ENCODE measurements at regions not wholly inside any gene's neighbourhood (a gene's known extent, or its start where the extent isn't known, plus 50 kb on each side); places are given as distances from the start of the nearest gene placed in this dataset.

DNA sequence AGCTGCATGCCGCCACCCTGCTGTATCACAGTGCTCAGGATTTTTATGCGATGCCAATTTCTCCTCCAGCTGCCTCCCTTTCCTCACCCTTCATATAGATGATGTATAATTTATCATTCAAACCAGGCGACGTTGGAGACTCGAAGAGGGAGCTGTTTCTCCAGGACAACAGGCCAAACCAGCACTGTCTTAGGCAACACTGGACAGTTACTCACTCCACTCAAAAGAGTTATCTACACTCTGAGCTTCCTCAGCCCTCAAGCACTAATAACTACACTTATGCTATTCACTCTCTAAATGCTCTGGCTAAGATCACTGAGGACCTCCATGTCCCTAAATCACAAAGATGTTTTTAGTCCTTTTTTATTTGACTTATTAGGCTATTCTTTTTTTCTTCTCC is 87.3 kb upstream of the RFC3 start:
- TF ChIP-seq, protein P1, sequence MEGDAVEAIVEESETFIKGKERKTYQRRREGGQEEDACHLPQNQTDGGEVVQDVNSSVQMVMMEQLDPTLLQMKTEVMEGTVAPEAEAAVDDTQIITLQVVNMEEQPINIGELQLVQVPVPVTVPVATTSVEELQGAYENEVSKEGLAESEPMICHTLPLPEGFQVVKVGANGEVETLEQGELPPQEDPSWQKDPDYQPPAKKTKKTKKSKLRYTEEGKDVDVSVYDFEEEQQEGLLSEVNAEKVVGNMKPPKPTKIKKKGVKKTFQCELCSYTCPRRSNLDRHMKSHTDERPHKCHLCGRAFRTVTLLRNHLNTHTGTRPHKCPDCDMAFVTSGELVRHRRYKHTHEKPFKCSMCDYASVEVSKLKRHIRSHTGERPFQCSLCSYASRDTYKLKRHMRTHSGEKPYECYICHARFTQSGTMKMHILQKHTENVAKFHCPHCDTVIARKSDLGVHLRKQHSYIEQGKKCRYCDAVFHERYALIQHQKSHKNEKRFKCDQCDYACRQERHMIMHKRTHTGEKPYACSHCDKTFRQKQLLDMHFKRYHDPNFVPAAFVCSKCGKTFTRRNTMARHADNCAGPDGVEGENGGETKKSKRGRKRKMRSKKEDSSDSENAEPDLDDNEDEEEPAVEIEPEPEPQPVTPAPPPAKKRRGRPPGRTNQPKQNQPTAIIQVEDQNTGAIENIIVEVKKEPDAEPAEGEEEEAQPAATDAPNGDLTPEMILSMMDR (IDR thresholded peaks at IDR 0.05) = no peak
- no peak for TF ChIP-seq POLR2A (IDR thresholded peaks at IDR 0.05; ENCODE audit: low read length)
- TF ChIP-seq JUNB (IDR thresholded peaks at IDR 0.05) = no peak
- TF ChIP-seq, protein P2, sequence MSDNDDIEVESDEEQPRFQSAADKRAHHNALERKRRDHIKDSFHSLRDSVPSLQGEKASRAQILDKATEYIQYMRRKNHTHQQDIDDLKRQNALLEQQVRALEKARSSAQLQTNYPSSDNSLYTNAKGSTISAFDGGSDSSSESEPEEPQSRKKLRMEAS (IDR thresholded peaks at IDR 0.05) = no peak
- TF ChIP-seq, protein P3, sequence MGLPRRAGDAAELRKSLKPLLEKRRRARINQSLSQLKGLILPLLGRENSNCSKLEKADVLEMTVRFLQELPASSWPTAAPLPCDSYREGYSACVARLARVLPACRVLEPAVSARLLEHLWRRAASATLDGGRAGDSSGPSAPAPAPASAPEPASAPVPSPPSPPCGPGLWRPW (IDR thresholded peaks at IDR 0.05) = no peak
- no peak for TF ChIP-seq ESRRA (IDR thresholded peaks at IDR 0.05; ENCODE audit: borderline replicate concordance, low read length)
- no peak for TF ChIP-seq CEBPB (IDR thresholded peaks at IDR 0.05)
- TF ChIP-seq, protein P4, sequence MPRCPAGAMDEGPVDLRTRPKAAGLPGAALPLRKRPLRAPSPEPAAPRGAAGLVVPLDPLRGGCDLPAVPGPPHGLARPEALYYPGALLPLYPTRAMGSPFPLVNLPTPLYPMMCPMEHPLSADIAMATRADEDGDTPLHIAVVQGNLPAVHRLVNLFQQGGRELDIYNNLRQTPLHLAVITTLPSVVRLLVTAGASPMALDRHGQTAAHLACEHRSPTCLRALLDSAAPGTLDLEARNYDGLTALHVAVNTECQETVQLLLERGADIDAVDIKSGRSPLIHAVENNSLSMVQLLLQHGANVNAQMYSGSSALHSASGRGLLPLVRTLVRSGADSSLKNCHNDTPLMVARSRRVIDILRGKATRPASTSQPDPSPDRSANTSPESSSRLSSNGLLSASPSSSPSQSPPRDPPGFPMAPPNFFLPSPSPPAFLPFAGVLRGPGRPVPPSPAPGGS (IDR thresholded peaks at IDR 0.05) = no peak
- TF ChIP-seq, protein P5, sequence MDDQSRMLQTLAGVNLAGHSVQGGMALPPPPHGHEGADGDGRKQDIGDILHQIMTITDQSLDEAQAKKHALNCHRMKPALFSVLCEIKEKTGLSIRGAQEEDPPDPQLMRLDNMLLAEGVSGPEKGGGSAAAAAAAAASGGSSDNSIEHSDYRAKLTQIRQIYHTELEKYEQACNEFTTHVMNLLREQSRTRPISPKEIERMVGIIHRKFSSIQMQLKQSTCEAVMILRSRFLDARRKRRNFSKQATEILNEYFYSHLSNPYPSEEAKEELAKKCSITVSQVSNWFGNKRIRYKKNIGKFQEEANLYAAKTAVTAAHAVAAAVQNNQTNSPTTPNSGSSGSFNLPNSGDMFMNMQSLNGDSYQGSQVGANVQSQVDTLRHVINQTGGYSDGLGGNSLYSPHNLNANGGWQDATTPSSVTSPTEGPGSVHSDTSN (IDR thresholded peaks at IDR 0.05) = no peak
